Islet of Langerhans (tissue), 1 donor: ENCODE measurements at regions not wholly inside any gene's neighbourhood (a gene's known extent, or its start where the extent isn't known, plus 50 kb on each side); places are given as distances from the start of the nearest gene placed in this dataset.
"Not testable (repeated sequence)": the region's sequence is repeated elsewhere in the genome, so short reads cannot be mapped to it uniquely, and the experiment has no call there.

Experiments used
- FAIRE-seq: peaks from one replicate; lab custom pipeline; 2011; peaks lifted over from hg19 to GRCh38; lab: Jason Lieb, UNC

GRCh38 chr1:99062192-99062591 lies 57.5 kb upstream of the PLPPR5 start:
- FAIRE-seq: no peak

GRCh38 chr1:99069146-99069545 lies 64.5 kb upstream of the PLPPR5 start:
- no peak for FAIRE-seq

GRCh38 chr1:99078529-99078928 lies 73.9 kb upstream of the PLPPR5 start:
- FAIRE-seq: not testable (repeated sequence)

DNA sequence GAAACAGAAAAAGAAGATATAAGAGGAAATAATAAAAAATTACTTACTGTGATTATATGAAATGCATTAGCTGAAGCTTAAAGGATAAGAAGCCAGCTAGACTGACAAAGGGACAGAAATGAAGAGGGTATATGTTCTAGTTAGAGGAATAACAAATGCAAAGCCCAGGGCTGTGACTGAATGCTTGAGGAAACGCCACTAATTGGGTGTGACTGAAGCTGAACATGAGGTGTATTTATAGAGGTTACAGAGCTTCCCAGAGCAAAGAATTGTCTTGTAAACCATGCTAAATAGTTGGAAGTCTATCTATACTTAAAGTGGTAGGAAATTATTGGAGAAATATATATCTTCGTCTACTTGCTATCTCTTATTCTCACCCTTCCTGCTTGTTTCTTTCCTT lies 77.7 kb upstream of the PLPPR5 start:
- FAIRE-seq: no peak

DNA sequence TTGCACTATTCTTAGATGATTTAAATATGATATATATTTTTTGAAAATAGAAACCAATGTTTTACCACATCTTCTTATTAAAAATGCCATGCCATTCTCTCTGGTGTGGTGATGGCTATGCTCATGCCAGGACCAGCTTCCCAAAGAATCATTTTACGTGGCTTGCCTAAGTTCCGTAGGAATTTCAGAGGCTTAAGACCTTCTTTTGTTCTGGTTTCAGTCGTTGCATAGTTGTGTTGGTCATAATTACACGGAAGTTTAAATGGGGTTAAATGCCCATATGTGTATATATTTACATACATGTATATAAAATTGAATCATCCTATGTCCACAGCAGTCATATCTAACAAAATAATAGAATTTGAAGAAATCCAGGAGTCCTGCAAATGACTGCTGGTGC lies 78.7 kb upstream of the PLPPR5 start:
- no peak for FAIRE-seq

GRCh38 chr1:99084562-99084961 lies 79.9 kb upstream of the PLPPR5 start:
- no peak for FAIRE-seq

DNA sequence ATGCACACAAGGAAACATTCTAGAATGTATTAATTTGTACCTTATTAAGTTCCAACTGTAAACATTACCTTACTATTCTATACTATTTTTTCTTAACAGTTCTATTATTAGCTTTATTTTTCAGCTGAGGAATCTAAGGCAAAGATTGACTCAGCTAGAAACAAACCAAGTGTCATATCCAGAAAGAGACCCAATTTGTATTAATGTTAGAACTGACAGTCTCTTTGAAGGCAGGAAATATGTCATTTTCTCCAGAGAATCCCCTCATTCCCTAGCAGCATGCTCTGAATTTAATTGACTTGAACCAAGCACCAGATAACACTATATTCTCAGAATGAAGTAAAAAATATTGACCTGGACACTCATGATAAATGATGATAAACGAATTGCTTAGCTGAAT lies 81.4 kb upstream of the PLPPR5 start:
- no peak for FAIRE-seq

DNA sequence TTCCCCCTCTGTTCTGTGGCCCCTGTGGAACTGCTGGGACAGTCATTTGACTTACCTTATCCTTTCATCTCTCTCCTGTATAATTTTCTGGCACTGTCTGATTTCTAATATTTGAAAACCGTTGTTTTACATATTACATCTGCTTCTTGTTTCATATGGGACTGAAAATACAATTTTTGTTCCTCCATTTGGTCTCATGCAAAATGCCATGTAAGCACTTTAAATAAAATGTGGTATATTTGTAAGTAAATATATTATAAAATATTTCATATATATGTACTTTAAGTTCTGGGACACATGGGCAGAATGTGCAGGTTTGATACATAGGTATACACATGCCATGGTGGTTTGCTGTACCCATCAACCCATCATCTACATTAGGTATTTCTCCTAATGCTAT lies 93.9 kb upstream of the PLPPR5 start:
- no peak for FAIRE-seq

DNA sequence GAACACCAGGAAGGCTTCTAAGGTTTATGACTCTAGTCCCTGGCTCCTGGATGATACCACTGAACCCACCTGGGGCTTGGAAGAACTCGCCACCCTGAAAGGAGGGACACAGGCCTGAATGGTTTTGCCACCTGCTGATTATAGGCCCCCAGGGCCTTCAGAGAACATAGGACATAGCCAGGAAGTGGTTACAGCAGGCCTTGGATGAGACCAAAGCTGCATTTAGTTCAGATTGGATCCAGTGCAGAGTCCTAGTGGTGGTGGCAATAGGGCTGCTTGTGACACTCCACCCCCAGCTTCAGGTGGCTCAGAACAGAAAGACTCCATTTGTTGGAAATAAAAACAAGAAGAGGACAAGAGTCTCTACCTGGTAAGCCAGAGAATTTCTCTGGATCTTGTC lies 101.6 kb upstream of the PLPPR5 start:
- no peak for FAIRE-seq

GRCh38 chr1:99107680-99108079 lies 103.0 kb upstream of the PLPPR5 start:
- no peak for FAIRE-seq

DNA sequence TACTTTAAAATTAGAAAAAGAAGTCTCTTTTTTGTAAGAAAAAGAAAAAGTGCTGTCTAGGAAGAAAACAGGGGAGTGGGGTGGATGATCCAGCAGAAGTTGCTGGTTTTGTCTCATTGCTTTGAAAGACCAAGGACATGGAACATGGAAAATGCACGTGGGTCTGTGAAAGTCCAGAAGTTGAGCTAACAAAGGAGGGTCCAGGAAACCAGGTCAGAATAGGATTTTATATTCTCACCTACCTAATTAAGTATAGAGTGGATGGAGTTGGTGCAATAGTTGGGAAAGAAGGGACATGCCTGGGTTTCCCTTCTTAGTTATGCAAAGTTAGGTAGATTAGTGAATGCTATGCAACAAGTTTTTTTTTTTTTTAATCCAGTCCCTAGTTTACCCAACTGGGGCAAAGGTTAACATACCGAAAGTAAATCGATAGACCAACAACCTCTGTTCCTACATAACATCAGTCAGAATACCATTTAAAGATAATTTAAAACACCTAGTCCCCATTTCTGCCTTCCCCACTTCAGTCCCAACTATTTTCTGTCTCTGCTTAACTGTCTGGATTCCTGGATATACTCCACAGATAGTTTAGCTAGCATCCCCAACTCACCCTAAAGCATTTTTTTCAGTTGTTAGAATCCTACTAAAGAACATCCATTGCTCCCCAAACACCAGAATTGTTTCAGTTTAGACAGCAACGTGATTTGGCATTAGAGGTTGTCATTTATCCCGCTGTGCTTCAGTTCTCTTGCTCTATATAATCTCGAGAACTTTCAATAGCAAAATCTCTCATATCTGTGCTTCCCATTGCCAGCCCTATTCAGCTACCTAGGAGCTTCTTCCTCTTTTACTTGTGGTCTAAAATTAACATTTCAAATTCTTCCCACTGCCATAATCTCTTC lies 105.7 kb upstream of the PLPPR5 start:
- no peak for FAIRE-seq

DNA sequence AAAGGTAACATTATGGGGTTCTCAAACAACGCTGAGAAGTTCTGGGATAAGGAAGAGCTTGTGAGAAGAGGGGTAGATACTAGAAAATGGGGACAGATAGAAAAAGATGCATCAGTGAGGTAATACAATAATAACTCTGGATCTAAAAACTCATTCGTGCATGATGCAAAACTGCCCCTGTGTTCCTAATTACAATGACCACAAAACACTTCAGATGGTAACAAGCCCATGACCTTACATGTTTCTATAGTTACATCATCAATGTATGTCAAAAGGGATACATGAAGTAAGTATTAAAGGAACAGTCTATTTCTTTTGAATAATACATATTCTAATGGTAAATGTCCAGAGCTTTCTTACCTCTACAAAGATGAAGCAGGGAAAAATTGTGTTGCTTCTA lies 110.6 kb upstream of the PLPPR5 start:
- no peak for FAIRE-seq

DNA sequence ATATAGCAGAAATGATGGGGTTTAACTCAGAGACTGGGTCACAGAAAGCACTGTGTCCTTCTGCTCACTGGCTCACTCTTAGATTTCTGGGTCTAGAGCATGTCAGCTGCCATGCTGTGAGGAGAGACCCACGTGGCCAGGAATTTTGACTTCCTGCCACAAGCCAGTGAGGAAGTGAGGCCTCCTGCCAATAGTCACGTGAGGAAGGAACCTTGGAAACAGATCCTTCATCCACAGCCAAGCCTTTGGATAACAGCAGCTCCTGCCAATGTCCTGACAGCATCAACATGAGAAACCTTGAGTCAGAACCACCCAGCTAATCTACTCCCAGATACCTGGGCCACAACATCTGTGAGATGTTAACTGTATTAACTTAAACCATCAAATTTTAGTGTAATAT lies 114.5 kb upstream of the PLPPR5 start:
- no peak for FAIRE-seq

- no peak for FAIRE-seq
These were observed 117.4 kb upstream of the PLPPR5 start for GRCh38 chr1:99122039-99122438.

- FAIRE-seq: no peak
These were observed 119.3 kb upstream of the PLPPR5 start for GRCh38 chr1:99123936-99124335.

DNA sequence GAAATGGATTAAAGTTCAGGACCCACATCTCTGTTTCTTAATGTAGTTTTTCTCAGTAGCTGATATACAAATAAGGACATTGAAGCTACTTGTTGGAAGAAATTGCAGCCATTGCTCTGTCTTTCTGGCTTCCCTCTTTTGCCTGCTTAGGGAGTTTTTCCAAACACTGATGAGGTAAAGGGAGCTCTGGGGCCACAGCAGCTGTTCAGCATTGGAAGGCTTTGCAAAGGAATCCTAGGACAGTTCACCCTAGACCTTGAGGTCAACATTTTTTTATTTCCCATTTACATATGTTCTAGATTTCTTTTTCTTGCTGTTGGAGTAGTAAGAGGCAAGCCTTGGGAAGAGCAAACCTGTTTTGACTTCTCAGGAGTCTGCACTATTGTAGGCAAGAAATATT lies 126.9 kb upstream of the PLPPR5 start:
- no peak for FAIRE-seq

GRCh38 chr1:99133756-99134500 lies 129.3 kb upstream of the PLPPR5 start:
- no peak for FAIRE-seq

DNA sequence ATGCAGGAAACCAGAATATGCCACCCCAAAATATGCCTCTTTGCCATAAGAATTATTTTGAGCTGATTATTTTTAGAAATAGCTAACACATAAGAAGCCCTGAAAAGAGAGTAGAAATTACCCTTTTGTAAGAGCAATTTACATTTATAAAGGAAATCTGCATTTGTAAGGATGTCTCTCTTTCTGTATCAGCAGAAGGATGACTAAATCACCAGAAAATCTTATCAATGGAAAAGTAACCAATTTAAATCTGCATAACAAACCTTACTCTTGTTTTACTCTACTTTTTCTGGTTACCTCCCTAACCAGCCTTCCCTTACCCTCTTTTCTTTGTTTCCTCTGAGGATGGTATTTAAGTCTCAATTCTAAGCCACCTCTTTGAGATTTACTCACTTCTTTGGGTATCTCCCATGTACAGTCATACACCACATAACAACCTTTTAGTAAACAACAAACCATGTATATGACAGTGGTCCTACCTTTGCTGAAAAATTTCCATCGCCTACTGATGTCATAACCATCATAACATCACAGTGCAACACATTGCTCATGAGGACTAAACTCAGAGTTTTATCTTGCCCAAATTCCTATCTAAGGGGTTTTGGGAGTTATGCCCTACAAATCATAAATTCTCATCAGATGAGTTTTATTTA lies 126.6 kb upstream of the PLPPR4 start:
- no peak for FAIRE-seq

DNA sequence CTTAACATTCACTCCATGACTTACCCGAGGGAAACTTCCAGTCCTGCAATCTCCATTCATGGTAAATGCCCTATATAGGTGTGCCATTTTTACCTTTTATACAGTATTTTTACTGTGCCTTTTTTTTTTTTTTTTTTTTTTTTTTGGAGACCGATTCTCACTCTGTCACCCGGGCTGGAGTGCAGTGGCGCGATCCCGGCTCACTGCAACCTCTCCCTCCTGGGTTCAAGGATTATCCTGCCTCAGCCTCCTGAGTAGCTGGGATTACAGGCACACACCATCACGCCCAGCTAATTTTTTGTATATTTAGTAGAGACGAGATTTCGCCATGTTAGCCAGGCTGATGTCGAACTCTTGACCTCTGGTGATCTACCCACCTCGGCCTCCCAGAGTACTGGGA lies 124.4 kb upstream of the PLPPR4 start:
- FAIRE-seq: no peak

DNA sequence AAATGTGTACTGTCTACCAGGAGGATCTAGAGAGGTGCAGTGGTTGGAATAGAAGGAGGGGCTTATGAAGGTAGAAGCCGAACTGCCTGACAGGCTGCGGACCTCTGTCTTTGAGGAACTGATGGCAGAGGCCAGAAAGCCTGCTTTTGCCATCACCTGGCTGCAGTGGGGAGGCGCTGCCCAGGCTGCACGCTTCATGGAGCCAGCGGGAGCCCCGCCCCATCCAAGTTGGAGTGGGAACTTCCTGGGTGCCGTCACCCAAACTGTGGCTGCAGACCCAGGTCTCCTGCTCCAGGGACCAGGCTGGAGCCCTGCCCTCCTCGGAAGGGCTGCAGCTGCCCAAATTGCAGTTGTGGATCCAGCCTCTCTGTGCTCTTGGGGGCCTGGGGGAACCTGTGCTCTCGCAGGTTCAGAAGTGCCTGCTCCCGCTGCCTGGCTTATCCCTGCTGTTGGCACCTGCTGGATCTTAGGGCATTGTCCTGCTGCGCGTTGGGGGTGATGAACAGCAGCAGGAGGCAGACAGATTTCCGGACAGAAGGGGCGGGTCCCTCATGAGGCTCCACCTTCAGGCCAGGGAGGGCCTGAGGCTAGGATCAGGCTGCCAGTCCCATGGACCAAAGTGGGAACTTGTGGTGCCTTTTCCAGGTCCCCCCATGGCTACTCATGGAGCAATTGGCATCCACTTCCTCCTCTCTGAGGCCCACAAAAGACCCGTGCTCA lies 118.0 kb upstream of the PLPPR4 start:
- FAIRE-seq: no peak

GRCh38 chr1:99149952-99150351 lies 114.3 kb upstream of the PLPPR4 start:
- FAIRE-seq: no peak

GRCh38 chr1:99152132-99152531 lies 112.2 kb upstream of the PLPPR4 start:
- no peak for FAIRE-seq

- FAIRE-seq: no peak
These were observed 100.6 kb upstream of the PLPPR4 start for GRCh38 chr1:99163671-99164070.
